IMR-90 (cell line): ENCODE measurements at regions not wholly inside any gene's neighbourhood (a gene's known extent, or its start where the extent isn't known, plus 50 kb on each side); places are given as distances from the start of the nearest gene placed in this dataset.
"Not testable (repeated sequence)": the region's sequence is repeated elsewhere in the genome, so short reads cannot be mapped to it uniquely, and the experiment has no call there.

ENCODE experiments used
- ATAC-seq: fragments of 200-7000 bp; cut with Tn5 transposase; 2 replicates; pipeline ENCODE4 v1.9.1; 2020; ENCODE audit warnings: low read depth, mild to moderate bottlenecking, moderate library complexity
- BruUV-seq: library from RNA; stranded (reverse); fragments of 400-500 nt; replicated peaks from 2 replicates; lab custom pipeline; 2021; lab: Mats Ljungman, UMichigan
- CTCF ChIA-PET: fragments of 300-600 bp; formaldehyde crosslinking; extraction: SDS; loops from one replicate; lab custom pipeline; 2021; ENCODE audit warnings: antibody characterized with exemption; lab: Yijun Ruan, JAX
- POLR2A ChIA-PET: fragments of 300-600 bp; sonication (Branson Sonifier 250); formaldehyde crosslinking; loops from one replicate; lab custom pipeline; 2022; ENCODE audit warnings: antibody characterized with exemption; ENCODE audit not compliant: unreplicated experiment; lab: Charles Lee
- DNase-seq: peaks from one replicate; pipeline ENCODE4 v3.0.0; 2013
- H2AFZ ChIP-seq: replicated peaks from 2 replicates; pipeline ENCODE3; 2013; ENCODE audit warnings: low read length, mild to moderate bottlenecking; ENCODE audit not compliant: poor library complexity
- H2AK5ac ChIP-seq: 2 replicates; pipeline ENCODE4 v1.6.1; 2013; ENCODE audit warnings: low read depth, low read length, inconsistent platforms
- H2AK9ac ChIP-seq: replicated peaks from 2 replicates; pipeline ENCODE3; 2013; ENCODE audit warnings: mild to moderate bottlenecking, low read depth, low read length, moderate library complexity; ENCODE audit not compliant: poor library complexity
- H2BK120ac ChIP-seq: 2 replicates; pipeline ENCODE4 v1.6.1; 2013; ENCODE audit warnings: low read depth, low read length, inconsistent platforms
- H2BK15ac ChIP-seq: 3 replicates; pipeline ENCODE4 v1.6.1; 2013; ENCODE audit warnings: low read depth, low read length, inconsistent platforms
- H2BK20ac ChIP-seq: 2 replicates; pipeline ENCODE4 v1.6.1; 2013; ENCODE audit warnings: low read depth, mild to moderate bottlenecking, inconsistent platforms, low read length, moderate library complexity
- H2BK5ac ChIP-seq: 2 replicates; pipeline ENCODE4 v1.6.1; 2013; ENCODE audit warnings: mild to moderate bottlenecking, low read depth, low read length, inconsistent platforms; ENCODE audit not compliant: poor library complexity, severe bottlenecking
- H3K14ac ChIP-seq: replicated peaks from 2 replicates; pipeline ENCODE4 v1.6.1; 2013; ENCODE audit warnings: low read depth, low read length, inconsistent platforms
- H3K18ac ChIP-seq: 2 replicates; pipeline ENCODE4 v1.6.1; 2013; ENCODE audit warnings: low read depth, low read length, control low read depth
- H3K23ac ChIP-seq: 2 replicates; pipeline ENCODE4 v1.6.1; 2013; ENCODE audit warnings: low read depth, low read length, inconsistent platforms
- H3K27ac ChIP-seq: 2 replicates; pipeline ENCODE4 v1.5.1; 2013; ENCODE audit warnings: mild to moderate bottlenecking, control low read depth, low read length; ENCODE audit not compliant: insufficient read depth
- H3K27me3 ChIP-seq: 2 replicates; pipeline ENCODE4 v1.6.1; 2013; ENCODE audit warnings: low read length; ENCODE audit not compliant: control insufficient read depth, insufficient read depth
- H3K36me3 ChIP-seq: 2 replicates; pipeline ENCODE4 v1.6.1; 2013; ENCODE audit warnings: low read length, mixed read lengths; ENCODE audit not compliant: control insufficient read depth, insufficient read depth
- H3K4ac ChIP-seq: 2 replicates; pipeline ENCODE4 v1.6.1; 2013; ENCODE audit warnings: low read depth, low read length, inconsistent platforms
- H3K4me1 ChIP-seq: 2 replicates; pipeline ENCODE4 v1.6.1; 2013; ENCODE audit warnings: low read length, mixed read lengths; ENCODE audit not compliant: control insufficient read depth, insufficient read depth
- H3K4me2 ChIP-seq: 2 replicates; pipeline ENCODE4 v1.6.1; 2013; ENCODE audit warnings: low read depth, mild to moderate bottlenecking, control low read depth, low read length, moderate library complexity
- H3K4me3 ChIP-seq: 2 replicates; pipeline ENCODE4 v1.5.1; 2013; ENCODE audit warnings: low read depth, mild to moderate bottlenecking, control low read depth, low read length, moderate library complexity; ENCODE audit not compliant: insufficient read depth
- H3K56ac ChIP-seq: 2 replicates; pipeline ENCODE4 v1.6.1; 2013; ENCODE audit warnings: low read length, inconsistent platforms; ENCODE audit not compliant: insufficient read depth; ENCODE audit errors: extremely low read depth
- H3K79me1 ChIP-seq, 2 experiments: 2 replicates each; pipeline ENCODE4 v1.6.1; 2013; ENCODE audit warnings: low read length in 2 of 2, inconsistent platforms in 1 of 2, low read depth in 1 of 2
- H3K9ac ChIP-seq: 2 replicates; pipeline ENCODE4 v1.6.1; 2013; ENCODE audit warnings: low read depth, low read length, control low read depth
- H3K9me1 ChIP-seq: 2 replicates; pipeline ENCODE4 v1.6.1; 2013; ENCODE audit warnings: low read length, inconsistent platforms; ENCODE audit not compliant: insufficient read depth
- H3K9me3 ChIP-seq: 2 replicates; pipeline ENCODE4 v1.6.1; 2013; ENCODE audit warnings: low read length; ENCODE audit not compliant: control insufficient read depth, insufficient read depth
- H4K20me1 ChIP-seq: 2 replicates; pipeline ENCODE4 v1.6.1; 2013; ENCODE audit warnings: low read length, inconsistent platforms; ENCODE audit not compliant: insufficient read depth
- H4K5ac ChIP-seq: 2 replicates; pipeline ENCODE4 v1.6.1; 2013; ENCODE audit warnings: mild to moderate bottlenecking, low read depth, low read length, control low read depth
- H4K8ac ChIP-seq, 2 experiments: 2 replicates each; pipeline ENCODE4 v1.6.1; 2013; ENCODE audit warnings: low read depth in 2 of 2, low read length in 2 of 2, control low read depth in 1 of 2, inconsistent platforms in 1 of 2
- H4K91ac ChIP-seq: 2 replicates; pipeline ENCODE4 v1.6.1; 2013; ENCODE audit warnings: low read depth, low read length, inconsistent platforms; ENCODE audit not compliant: insufficient read depth
- WGBS, 2 experiments: methylation state at CpG; one replicate each; pipeline versions ENCODE4 v1.1.5 to v1.1.7; 2013; ENCODE audit warnings: missing lambda C conversion rate in 2 of 2; ENCODE audit not compliant: insufficient read length in 1 of 2; ENCODE audit errors: extremely low coverage in 2 of 2; 5-methylcytosine and 5-hydroxymethylcytosine counted together
- dilution Hi-C: fragments of 300-500 bp; cut with HindIII; formaldehyde crosslinking; loops from one replicate; pipeline ENCODE4 v1.14.3; 2018; ENCODE audit warnings: low sequenced_read_pairs; ENCODE audit not compliant: unreplicated experiment
- in situ Hi-C: fragments of 300-500 bp; cut with MboI; formaldehyde crosslinking; loops from 3 replicates; pipeline ENCODE4 v1.14.3; 2019; ENCODE audit warnings: low sequenced_read_pairs, inconsistent platforms, mixed read lengths
- intact Hi-C: fragments of 100-400 bp; cut with micrococcal nuclease; formaldehyde crosslinking; loops from 2 replicates; pipeline ENCODE4 v1.10.0; 2022
- TF ChIP-seq, protein P1 (sequence below): fragments of 150-350 bp; IDR thresholded peaks from 2 replicates; pipeline ENCODE4 v1.6.1; 2017; ENCODE audit warnings: mild to moderate bottlenecking, antibody characterized with exemption, low read length, low read depth

DNA sequence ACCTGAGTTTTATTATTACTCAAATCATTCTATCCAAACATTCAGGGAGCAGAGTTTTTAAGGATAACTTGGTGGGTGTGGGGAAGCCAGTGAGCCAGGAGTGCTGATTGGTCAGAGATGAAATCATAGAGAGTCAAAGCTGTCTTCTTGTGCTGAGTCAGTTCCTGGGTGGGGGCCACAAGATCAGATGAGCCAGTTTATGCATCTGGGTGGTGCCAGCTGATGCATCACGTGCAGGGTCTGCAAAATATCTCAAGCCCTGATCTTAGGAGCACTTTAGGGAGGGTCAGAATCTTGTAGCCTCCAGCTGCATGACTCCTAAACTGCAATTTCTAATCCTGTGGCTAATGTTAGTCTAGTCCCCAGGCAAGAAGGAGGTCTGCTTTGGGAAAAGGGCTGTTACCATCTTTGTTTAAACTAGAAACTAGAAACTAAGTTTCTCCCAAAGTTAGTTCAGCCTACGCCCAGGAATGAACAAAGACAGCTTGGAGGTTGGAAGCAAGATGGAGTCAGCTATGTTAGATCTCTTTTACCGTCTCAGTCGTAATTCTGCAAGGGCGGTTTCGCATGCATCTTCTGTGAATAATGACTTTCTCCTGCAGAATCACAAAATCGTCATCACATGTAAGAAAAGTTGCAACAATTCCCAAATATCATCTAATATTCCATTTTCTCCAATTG is 97.5 kb downstream of the ZNF664 start:
- dilution Hi-C loops, BruUV-seq, DNase-seq: not testable (repeated sequence)

More for the DNA sequence above, 97.5 kb downstream of the ZNF664 start:
- TF ChIP-seq, protein P1, sequence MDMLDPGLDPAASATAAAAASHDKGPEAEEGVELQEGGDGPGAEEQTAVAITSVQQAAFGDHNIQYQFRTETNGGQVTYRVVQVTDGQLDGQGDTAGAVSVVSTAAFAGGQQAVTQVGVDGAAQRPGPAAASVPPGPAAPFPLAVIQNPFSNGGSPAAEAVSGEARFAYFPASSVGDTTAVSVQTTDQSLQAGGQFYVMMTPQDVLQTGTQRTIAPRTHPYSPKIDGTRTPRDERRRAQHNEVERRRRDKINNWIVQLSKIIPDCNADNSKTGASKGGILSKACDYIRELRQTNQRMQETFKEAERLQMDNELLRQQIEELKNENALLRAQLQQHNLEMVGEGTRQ: peak; percentile 26; the same call in 1 of the 2 replicates
- WGBS, 2 experiments: 63% methylated on average over 4 of the region's 7 CpGs; no CpG with 5 or more reads in 1 of the 2 experiments
- H3K9me1 ChIP-seq, H3K4me2 ChIP-seq, H3K27me3 ChIP-seq, POLR2A ChIA-PET, H2BK15ac ChIP-seq, H2AK5ac ChIP-seq, H2BK20ac ChIP-seq, H2BK120ac ChIP-seq, CTCF ChIA-PET, H4K91ac ChIP-seq, H3K9me3 ChIP-seq, H3K4me1 ChIP-seq, H2AFZ ChIP-seq, H4K8ac ChIP-seq, H3K27ac ChIP-seq, H3K4ac ChIP-seq, H4K20me1 ChIP-seq, H3K56ac ChIP-seq, H3K4me3 ChIP-seq, H2AK9ac ChIP-seq, H3K18ac ChIP-seq, H3K23ac ChIP-seq, in situ Hi-C loops, H2BK5ac ChIP-seq, H3K14ac ChIP-seq, H3K36me3 ChIP-seq, H3K79me1 ChIP-seq, H4K5ac ChIP-seq, ATAC-seq, H3K9ac ChIP-seq, intact Hi-C loops: not testable (repeated sequence)
